ENCODE measurements at regions not wholly inside any gene's neighbourhood (a gene's known extent, or its start where the extent isn't known, plus 50 kb on each side); places are given as distances from the start of the nearest gene placed in this dataset.

- no peak for DNase-seq
Measured at GRCh38 chr22:49543876-49544275, 283.8 kb downstream of the BRD1 start.

- no peak for DNase-seq
Measured at GRCh38 chr22:49541693-49542230, 285.9 kb downstream of the BRD1 start.

GRCh38 chr22:49540913-49541692, 286.6 kb downstream of the BRD1 start:
- no peak for DNase-seq

- no peak for DNase-seq
Measured at GRCh38 chr22:49540084-49540912, 287.4 kb downstream of the BRD1 start.

- DNase-seq = no peak
Measured at GRCh38 chr22:49538006-49538405, 289.7 kb downstream of the BRD1 start.

- DNase-seq = no peak
Measured at GRCh38 chr22:49536571-49537131, 291.0 kb downstream of the BRD1 start.

GRCh38 chr22:49535527-49536125, 292.0 kb downstream of the BRD1 start:
- DNase-seq = no peak

GRCh38 chr22:49535126-49535525, 292.5 kb downstream of the BRD1 start:
- no peak for DNase-seq

- no peak for DNase-seq
Measured at GRCh38 chr22:49534386-49534785, 293.3 kb downstream of the BRD1 start.

GRCh38 chr22:49533886-49534285, 293.8 kb downstream of the BRD1 start:
- DNase-seq = no peak

- DNase-seq = no peak
Measured at GRCh38 chr22:49532869-49533802, 294.5 kb downstream of the BRD1 start.

GRCh38 chr22:49531368-49531791, 296.3 kb downstream of the BRD1 start:
- no peak for DNase-seq

GRCh38 chr22:49530671-49531367, 296.9 kb downstream of the BRD1 start:
- DNase-seq = no peak

- no peak for DNase-seq
Measured at GRCh38 chr22:49528420-49528720, 299.3 kb downstream of the BRD1 start.

GRCh38 chr22:49527611-49528419, 299.9 kb downstream of the BRD1 start:
- no peak for DNase-seq

GRCh38 chr22:49525801-49526535, 301.7 kb downstream of the BRD1 start:
- no peak for DNase-seq

GRCh38 chr22:49525360-49525759, 302.3 kb downstream of the BRD1 start:
- DNase-seq = no peak

- DNase-seq = no peak
Measured at GRCh38 chr22:49524362-49524761, 303.3 kb downstream of the BRD1 start.

- no peak for DNase-seq
Measured at GRCh38 chr22:49523374-49524008, 304.2 kb downstream of the BRD1 start.
